GM12865 (cell line): ENCODE measurements at regions not wholly inside any gene's neighbourhood (a gene's known extent, or its start where the extent isn't known, plus 50 kb on each side); places are given as distances from the start of the nearest gene placed in this dataset.

Experiments used
- DNase-seq: peaks from one replicate; pipeline ENCODE4 v3.0.0; 2010; ENCODE audit warnings: low read depth
- H3K4me3 ChIP-seq: 2 replicates; pipeline ENCODE4 v1.5.1; 2011; ENCODE audit warnings: mild to moderate bottlenecking, low read depth, low read length, control low read depth
- TF ChIP-seq, protein P1 (sequence below): IDR thresholded peaks from 2 replicates; pipeline ENCODE4 v1.5.1; 2011; ENCODE audit warnings: low read length, control low read depth, low read depth, inconsistent platforms; ENCODE audit not compliant: insufficient read depth; ENCODE audit errors: missing control alignments

DNA sequence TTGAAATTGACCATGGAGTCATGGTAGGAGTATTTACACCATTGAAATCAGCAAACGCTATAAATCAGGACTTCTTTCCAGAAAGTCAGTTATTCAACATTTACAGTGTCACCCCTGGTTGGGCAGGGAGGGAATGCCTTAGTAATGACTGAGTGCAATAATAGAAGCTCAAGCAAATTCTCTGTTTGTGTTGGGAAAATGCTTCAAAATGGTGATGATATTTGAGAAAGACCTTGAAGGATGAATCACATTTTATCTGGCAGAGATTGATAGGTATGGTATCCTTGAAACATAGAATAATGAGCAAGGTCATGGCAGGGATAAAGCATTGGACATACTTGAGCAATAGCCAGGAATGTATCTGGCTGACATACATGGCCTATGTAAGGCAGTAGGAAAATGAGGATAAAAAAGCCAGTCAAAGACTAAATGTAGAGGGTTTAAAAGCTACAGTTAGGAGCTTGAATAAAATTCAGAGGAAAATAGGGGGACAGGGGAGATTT is 248.7 kb downstream of the FMR1NB start:
- TF ChIP-seq, protein P1, sequence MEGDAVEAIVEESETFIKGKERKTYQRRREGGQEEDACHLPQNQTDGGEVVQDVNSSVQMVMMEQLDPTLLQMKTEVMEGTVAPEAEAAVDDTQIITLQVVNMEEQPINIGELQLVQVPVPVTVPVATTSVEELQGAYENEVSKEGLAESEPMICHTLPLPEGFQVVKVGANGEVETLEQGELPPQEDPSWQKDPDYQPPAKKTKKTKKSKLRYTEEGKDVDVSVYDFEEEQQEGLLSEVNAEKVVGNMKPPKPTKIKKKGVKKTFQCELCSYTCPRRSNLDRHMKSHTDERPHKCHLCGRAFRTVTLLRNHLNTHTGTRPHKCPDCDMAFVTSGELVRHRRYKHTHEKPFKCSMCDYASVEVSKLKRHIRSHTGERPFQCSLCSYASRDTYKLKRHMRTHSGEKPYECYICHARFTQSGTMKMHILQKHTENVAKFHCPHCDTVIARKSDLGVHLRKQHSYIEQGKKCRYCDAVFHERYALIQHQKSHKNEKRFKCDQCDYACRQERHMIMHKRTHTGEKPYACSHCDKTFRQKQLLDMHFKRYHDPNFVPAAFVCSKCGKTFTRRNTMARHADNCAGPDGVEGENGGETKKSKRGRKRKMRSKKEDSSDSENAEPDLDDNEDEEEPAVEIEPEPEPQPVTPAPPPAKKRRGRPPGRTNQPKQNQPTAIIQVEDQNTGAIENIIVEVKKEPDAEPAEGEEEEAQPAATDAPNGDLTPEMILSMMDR: no peak
- no peak for DNase-seq

DNA sequence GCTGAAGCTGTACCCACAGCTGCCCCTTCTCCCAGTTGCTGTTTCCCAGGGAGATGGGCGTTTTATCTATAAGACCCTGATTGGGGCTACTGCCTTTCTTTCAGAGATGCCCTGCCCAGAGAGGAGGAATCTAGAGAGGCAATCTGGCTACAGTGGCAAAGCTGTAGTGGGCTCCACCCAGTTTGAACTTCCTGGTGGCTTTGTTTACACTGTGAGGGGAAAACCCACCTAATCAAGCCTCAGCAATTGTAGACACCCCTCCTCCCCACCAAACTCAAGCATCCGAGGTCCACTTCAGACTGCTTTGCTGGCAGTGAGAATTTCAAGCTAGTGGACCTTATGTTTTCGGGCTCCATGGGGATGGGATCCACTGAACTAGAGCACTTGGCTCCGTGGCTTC is 240.4 kb upstream of the AFF2 start:
- H3K4me3 ChIP-seq: no peak overlapping the region
- DNase-seq: no peak
- TF ChIP-seq, protein P1: no peak

More for the DNA sequence above, 248.7 kb downstream of the FMR1NB start:
- H3K4me3 ChIP-seq: no peak overlapping the region

DNA sequence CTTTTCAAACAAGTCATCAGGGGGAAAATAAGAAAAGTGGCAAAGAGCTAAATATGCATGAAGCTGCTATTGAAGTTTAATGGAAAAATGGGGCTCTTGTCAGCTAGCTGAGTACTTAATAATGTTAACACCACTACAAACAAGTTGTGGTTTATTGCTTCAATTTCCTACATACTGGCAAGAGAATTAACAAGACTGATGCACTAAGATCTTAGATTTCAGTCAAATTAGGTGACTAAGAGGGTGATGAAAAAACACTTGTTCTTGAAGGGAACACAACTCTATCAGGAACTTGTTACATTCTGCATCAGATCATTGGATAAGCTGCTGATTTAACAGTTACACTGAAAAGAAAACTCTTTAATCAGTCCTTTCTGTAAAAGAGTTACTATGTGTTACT is 234.6 kb upstream of the AFF2 start:
- H3K4me3 ChIP-seq: no peak overlapping the region
- DNase-seq: no peak
- TF ChIP-seq, protein P1: no peak

DNA sequence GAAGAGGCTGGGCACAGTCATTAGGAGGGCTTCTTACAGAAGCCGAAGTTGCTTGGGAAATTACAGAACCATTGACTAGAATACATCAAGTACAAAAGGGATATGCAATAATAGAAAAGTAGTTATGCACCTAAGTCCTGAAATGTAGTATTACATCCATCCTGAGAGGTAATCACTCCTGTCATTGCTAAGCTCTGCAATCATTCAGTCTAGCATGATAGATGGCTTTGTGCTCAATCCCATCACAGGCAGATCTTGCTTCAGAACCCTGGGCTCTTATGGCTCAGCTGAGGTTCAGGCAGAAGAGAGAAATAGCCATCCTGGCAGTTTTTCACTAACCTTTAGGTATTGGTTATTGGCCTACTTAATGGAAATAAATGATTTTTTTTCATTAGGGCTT is 231.7 kb upstream of the AFF2 start:
- DNase-seq: no peak
- TF ChIP-seq, protein P1: no peak
- no peak overlapping the region for H3K4me3 ChIP-seq

DNA sequence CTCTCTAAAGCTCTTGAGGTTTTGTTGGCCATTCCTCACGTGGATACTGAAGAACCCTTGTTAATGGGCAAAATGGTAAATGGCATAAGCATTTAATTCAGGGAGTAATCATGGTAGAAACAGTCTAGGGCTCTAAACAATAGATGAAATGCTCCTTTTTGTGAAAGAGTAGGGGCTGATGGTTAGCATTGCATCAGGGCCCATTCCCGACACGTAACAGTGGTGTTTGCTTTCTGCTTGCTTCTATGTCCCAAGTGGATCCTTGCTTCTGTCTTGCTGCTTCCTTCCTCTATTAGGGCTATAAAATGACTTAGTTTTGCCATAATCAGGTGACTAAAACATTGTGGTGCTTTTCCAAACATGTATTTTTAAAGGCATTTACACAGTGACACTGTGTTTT is 230.9 kb upstream of the AFF2 start:
- no peak for DNase-seq
- no peak overlapping the region for H3K4me3 ChIP-seq
- TF ChIP-seq, protein P1: no peak

DNA sequence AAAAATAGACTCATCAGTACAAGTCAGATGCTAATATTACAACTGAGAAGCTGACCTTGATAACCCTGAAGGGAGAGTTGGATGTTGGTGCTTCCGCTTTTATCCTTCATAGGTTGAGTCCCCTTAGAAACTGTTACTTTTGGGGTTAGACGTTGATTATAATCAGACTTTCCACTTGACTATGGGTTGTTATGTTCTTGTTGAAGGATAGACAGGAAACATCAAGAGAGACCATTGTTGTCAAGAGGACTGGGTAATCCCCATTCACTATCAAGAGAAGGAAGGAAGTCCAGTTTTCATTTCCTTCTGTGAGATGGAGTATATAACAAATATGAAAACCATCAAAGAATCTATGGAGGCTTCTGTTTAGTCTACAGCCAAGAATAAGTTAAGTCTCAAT is 229.9 kb upstream of the AFF2 start:
- TF ChIP-seq, protein P1: no peak
- DNase-seq: no peak
- H3K4me3 ChIP-seq: no peak overlapping the region

DNA sequence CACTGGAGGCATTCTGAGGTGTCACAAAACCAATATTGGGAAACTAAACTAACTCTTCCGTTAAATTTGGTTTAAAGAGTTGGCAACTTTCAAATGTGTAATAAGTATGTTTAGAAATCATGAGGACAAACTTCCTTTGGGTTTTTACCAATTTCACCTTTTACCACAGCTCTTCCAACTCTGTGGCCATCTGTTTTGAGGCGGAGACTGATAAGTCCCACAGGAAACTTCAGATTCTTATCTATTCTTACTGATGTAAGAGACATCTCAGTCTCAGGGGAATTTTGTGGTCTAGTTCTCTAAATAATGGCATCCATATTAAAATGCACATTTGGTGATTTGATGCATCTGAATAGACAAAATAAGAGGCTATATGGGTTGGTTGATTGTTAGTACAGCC is 229.2 kb upstream of the AFF2 start:
- TF ChIP-seq, protein P1: no peak
- no peak for DNase-seq
- H3K4me3 ChIP-seq: no peak overlapping the region
